Lower leg skin (tissue), 4 donors: ENCODE measurements at regions not wholly inside any gene's neighbourhood (a gene's known extent, or its start where the extent isn't known, plus 50 kb on each side); places are given as distances from the start of the nearest gene placed in this dataset.

ENCODE experiments used
- DNase-seq, 2 donors: peaks; one replicate each; pipeline ENCODE4 v3.0.0-alpha.2; 2019; ENCODE audit warnings: low spot score in 2 of 2
- H3K4me3 ChIP-seq: fragments of 200-600 bp; sonication (generic); 2 replicates; pipeline ENCODE4 v1.5.1; 2017; ENCODE audit warnings: mild to moderate bottlenecking, low read depth; ENCODE audit not compliant: poor library complexity, severe bottlenecking
- POLR2A ChIP-seq, 2 donors: fragments of 450-650 bp; IDR thresholded peaks; one replicate each; pipeline ENCODE4 v1.6.1; 2016 to 2017; ENCODE audit warnings: antibody characterized with exemption in 2 of 2, mild to moderate bottlenecking in 1 of 2, moderate library complexity in 1 of 2
- WGBS, 2 donors: methylation state at CpG; one replicate each; pipeline ENCODE4 v1.1.5; 2018; 5-methylcytosine and 5-hydroxymethylcytosine counted together
- intact Hi-C: fragments of 100-400 bp; cut with DNase I; formaldehyde crosslinking; loops from one replicate; pipeline ENCODE4 v1.15.0; 2023; ENCODE audit warnings: low total_unique reads
- TF ChIP-seq, protein P1 (sequence below), 3 donors: fragments of 450-650 bp; IDR thresholded peaks; one replicate each; pipeline ENCODE4 v1.5.1; 2016; ENCODE audit warnings: antibody characterized with exemption in 3 of 3, mild to moderate bottlenecking in 3 of 3, moderate library complexity in 2 of 3

DNA sequence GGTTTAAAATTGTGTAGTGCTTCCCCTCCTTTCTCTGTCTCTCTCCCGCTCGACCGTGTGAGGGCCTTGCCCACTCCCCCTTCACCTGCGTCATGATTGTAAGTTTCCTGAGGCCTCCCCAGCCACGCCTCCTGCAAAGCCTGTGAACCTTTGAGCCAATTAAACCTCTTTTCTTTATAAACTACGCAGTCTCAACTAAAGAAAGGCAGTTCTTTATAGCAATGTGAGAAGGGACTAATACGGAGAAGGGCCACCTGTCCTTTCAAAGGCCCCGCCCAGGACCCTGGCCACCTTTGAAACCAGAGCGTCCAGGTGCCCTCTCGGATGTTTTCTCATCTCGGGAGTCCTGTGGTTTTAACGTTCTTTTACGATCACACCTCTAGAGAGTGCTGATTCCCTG is 741.5 kb downstream of the BRD1 start:
- DNase-seq, result no peak
- intact Hi-C loops, result no loop called here
- H3K4me3 ChIP-seq, result no peak overlapping the region
- WGBS, 2 donors, result 69 to 76% methylated on average over 13 of the region's 13 CpGs
- TF ChIP-seq POLR2A (IDR thresholded peaks at IDR 0.05), result no peak
- TF ChIP-seq, protein P1, sequence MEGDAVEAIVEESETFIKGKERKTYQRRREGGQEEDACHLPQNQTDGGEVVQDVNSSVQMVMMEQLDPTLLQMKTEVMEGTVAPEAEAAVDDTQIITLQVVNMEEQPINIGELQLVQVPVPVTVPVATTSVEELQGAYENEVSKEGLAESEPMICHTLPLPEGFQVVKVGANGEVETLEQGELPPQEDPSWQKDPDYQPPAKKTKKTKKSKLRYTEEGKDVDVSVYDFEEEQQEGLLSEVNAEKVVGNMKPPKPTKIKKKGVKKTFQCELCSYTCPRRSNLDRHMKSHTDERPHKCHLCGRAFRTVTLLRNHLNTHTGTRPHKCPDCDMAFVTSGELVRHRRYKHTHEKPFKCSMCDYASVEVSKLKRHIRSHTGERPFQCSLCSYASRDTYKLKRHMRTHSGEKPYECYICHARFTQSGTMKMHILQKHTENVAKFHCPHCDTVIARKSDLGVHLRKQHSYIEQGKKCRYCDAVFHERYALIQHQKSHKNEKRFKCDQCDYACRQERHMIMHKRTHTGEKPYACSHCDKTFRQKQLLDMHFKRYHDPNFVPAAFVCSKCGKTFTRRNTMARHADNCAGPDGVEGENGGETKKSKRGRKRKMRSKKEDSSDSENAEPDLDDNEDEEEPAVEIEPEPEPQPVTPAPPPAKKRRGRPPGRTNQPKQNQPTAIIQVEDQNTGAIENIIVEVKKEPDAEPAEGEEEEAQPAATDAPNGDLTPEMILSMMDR (IDR thresholded peaks at IDR 0.05), result no peak

DNA sequence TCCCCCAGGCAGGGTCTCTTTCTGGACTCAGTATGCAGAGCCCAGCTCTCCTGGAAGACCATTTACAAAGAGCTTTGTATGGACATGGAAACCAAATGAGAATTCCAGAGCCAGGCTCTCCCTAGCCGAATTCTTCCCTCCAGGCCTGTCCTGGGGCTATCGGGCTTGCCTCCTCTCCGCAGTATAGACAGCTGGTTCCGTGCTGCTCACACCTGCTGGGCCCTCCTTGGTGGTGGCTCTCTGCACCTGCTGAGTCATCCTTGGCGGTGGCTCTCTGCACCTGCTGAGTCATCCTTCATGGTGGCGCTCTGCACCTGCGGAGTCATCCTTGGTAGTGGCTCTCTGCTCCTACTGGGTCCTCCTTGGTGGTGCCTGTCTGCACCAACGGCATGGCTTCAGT is 743.5 kb downstream of the BRD1 start:
- intact Hi-C loops, result no loop called here
- no peak overlapping the region for H3K4me3 ChIP-seq
- DNase-seq, result no peak
- TF ChIP-seq, protein P1 (IDR thresholded peaks at IDR 0.05), result no peak
- no peak for TF ChIP-seq POLR2A (IDR thresholded peaks at IDR 0.05)
- 59 to 65% methylated on average over 8 of the region's 8 CpGs for WGBS, 2 donors

DNA sequence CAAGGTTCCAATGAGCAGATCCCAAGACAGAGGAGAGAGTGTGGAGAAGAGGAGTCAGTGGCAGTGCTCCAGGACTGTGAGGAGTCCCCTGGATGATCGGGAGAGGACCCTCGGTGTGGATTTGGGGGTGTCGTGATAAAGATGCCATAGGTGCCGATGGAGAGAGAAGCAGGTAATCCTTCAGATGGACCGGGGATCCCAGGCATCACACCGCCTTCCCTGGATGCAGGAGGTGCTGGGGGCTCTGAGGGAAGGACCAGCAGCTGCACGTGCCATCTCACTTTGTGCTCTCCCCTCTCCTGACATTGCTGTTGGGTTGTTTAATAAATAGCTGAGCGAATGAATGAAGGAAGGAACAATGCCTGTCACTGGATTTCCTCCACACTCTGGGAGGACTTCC is 744.1 kb downstream of the BRD1 start:
- TF ChIP-seq, protein P1 (IDR thresholded peaks at IDR 0.05), result no peak
- TF ChIP-seq POLR2A (IDR thresholded peaks at IDR 0.05), result no peak
- WGBS, 2 donors, result 86 to 88% methylated on average over 8 of the region's 8 CpGs
- H3K4me3 ChIP-seq, result no peak overlapping the region
- no peak for DNase-seq
- intact Hi-C loops, result no loop called here

DNA sequence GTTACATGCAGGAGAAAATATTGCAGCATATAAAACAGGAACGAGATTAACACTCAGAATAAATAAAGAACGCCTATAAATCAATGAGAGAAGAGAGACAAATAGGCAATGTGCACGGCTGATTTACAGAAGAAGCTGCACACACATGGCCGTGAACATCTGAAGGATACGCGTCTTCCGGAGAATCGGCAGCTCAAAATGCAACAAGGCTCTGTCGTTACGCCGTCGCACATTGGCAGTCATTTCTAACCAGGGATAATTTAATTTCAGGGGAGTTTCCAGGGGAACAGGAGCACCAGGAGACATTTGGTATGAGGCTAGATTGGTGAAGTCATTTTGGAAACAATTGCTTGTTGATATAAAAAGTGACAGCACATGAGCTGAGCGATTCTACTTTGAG is 745.2 kb downstream of the BRD1 start:
- DNase-seq, result no peak
- no peak overlapping the region for H3K4me3 ChIP-seq
- no peak for TF ChIP-seq POLR2A (IDR thresholded peaks at IDR 0.05)
- TF ChIP-seq, protein P1 (IDR thresholded peaks at IDR 0.05), result no peak
- intact Hi-C loops, result no loop called here
- WGBS, 2 donors, result 66 to 72% methylated on average over 13 of the region's 13 CpGs

DNA sequence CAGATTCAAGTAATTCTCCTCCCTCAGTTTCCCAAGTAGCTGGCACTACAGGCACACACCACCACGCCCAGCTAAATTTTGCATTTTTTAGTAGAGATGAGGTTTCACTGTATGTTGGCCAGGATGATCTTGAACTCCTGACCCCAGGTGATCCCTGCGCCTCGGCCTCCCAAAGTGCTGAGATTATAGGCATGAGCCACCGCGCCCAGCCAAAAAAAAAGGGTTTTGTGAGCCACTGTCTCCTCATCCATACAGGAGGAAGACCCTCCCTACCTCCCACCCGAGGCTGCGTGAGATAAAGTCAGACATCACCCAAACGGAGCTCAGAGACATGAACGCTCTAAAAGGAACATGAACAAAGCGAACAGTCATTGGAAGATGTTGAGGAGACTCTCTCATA is 745.7 kb downstream of the BRD1 start:
- TF ChIP-seq, protein P1 (IDR thresholded peaks at IDR 0.05), result no peak
- TF ChIP-seq POLR2A (IDR thresholded peaks at IDR 0.05), result no peak
- DNase-seq, result peak in 1 of 2 donors; percentile 66
- WGBS, 2 donors, result 77 to 84% methylated on average over 10 of the region's 10 CpGs
- no peak overlapping the region for H3K4me3 ChIP-seq
- intact Hi-C loops, result no loop called here

DNA sequence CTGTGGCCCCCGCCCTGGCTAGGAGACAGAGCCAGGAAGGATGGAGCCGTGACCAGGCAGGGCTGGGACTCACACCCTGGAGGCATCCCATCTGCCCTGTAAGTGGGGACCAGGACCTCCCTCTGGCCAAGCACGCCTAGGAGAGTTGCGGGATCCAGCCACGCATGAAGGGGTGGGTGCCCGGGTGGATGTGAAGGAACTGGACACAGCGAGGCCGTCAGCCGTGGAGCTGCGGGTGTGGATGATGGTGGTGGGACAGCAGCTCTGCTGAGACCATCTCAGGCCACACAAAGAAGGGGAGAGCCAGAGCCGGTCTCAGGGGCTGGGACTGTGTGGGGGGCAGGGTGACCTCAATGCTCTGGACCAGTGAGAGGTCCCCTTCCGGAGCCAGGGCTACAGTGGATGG is 746.4 kb downstream of the BRD1 start:
- TF ChIP-seq POLR2A (IDR thresholded peaks at IDR 0.05), result no peak
- TF ChIP-seq, protein P1 (IDR thresholded peaks at IDR 0.05), result no peak
- WGBS, 2 donors, result 78 to 93% methylated on average over 7 to 12 of the region's 12 CpGs
- DNase-seq, result peak in 1 of 2 donors; percentile 78
- H3K4me3 ChIP-seq, result no peak overlapping the region
- intact Hi-C loops, result no loop called here
